K562 (cell line): ENCODE measurements at regions not wholly inside any gene's neighbourhood (a gene's known extent, or its start where the extent isn't known, plus 50 kb on each side); places are given as distances from the start of the nearest gene placed in this dataset.

Experiments used
- ATAC-seq: fragments of 200-7000 bp; cut with Tn5 transposase; 3 replicates; pipeline ENCODE4 v1.9.1; 2020; ENCODE audit warnings: moderate library complexity
- BruUV-seq: library from RNA; stranded (reverse); fragments of 400-500 nt; replicated peaks from 2 replicates; lab custom pipeline; 2021; lab: Mats Ljungman, UMichigan
- CTCF ChIA-PET: fragments of 300-600 bp; formaldehyde crosslinking; extraction: SDS; loops from one replicate; lab custom pipeline; 2021; ENCODE audit warnings: low intra/inter-chr PET ratio; lab: Yijun Ruan, JAX
- POLR2A ChIA-PET: fragments of 300-600, 350-650 bp; sonication (Branson Sonifier 250); formaldehyde crosslinking; extraction: SDS; loops from one replicate; lab custom pipeline; 2021; ENCODE audit warnings: antibody characterized with exemption, inconsistent platforms; lab: Yijun Ruan, JAX
- DNase-seq, 4 experiments: peaks; one replicate each; pipeline versions ENCODE4 v3.0.0 to v3.0.0-alpha.2; 2011 to 2018; ENCODE audit warnings: low spot score in 3 of 4, mixed read lengths in 3 of 4; ENCODE audit errors: extremely low read depth in 1 of 4
- FAIRE-seq: peaks from 2 replicates; lab custom pipeline; 2011; peaks lifted over from hg19 to GRCh38; lab: Jason Lieb, UNC
- H2AFZ ChIP-seq: 2 replicates; pipeline ENCODE4 v1.6.0; 2011; ENCODE audit warnings: low read depth, low read length, control low read depth, inconsistent platforms
- H3K27ac ChIP-seq: fragments of 200-600 bp; 3 replicates; pipeline ENCODE4 v1.8.0; 2011; ENCODE audit warnings: low read depth, mild to moderate bottlenecking, control low read depth, inconsistent platforms, low read length, moderate library complexity, mixed read lengths; ENCODE audit errors: extremely low read depth
- H3K27me3 ChIP-seq, 2 experiments: fragments of 300-600 bp in 1 of 2; 2 replicates in 1 of 2; 3 replicates in 1 of 2; pipeline versions ENCODE4 v1.6.0 to v1.8.0; 2011; ENCODE audit warnings: inconsistent platforms in 2 of 2, low read length in 2 of 2, mild to moderate bottlenecking in 1 of 2, mixed read lengths in 1 of 2, moderate library complexity in 1 of 2; ENCODE audit not compliant: control insufficient read depth in 2 of 2, insufficient read depth in 2 of 2
- H3K36me3 ChIP-seq: fragments of 300-600 bp; 3 replicates; pipeline ENCODE4 v1.8.0; 2011; ENCODE audit warnings: mild to moderate bottlenecking, low read length, inconsistent platforms; ENCODE audit not compliant: control insufficient read depth, insufficient read depth
- H3K4me1 ChIP-seq, 2 experiments: fragments of 200-600 bp in 1 of 2; replicated peaks in 1 of 2; 2 replicates in 1 of 2; 3 replicates in 1 of 2; pipeline versions ENCODE4 v1.5.1 to v1.8.0; 2011; ENCODE audit warnings: inconsistent platforms in 2 of 2, low read length in 2 of 2, mild to moderate bottlenecking in 1 of 2, mixed read lengths in 1 of 2, moderate library complexity in 1 of 2; ENCODE audit not compliant: control insufficient read depth in 2 of 2, insufficient read depth in 2 of 2
- H3K4me2 ChIP-seq: 2 replicates; pipeline ENCODE4 v1.6.1; 2011; ENCODE audit warnings: low read length, control low read depth, inconsistent platforms, mixed read lengths; ENCODE audit not compliant: insufficient read depth
- H3K4me3 ChIP-seq: fragments of 200-600 bp; sonication (generic), shearing (Covaris generic); 2 replicates; pipeline ENCODE4 v1.5.1; 2016; ENCODE audit warnings: control low read depth, inconsistent platforms
- H3K79me2 ChIP-seq: fragments of 200-600 bp; 3 replicates; pipeline ENCODE4 v1.8.0; 2011; ENCODE audit warnings: low read length, inconsistent platforms; ENCODE audit not compliant: control insufficient read depth, insufficient read depth
- H3K9ac ChIP-seq, 2 experiments: 2 replicates each; pipeline versions ENCODE4 v1.6.0 to v1.6.1; 2011; ENCODE audit warnings: low read depth in 2 of 2, low read length in 2 of 2, control low read depth in 1 of 2, inconsistent platforms in 1 of 2, mild to moderate bottlenecking in 1 of 2, mixed read lengths in 1 of 2; ENCODE audit not compliant: insufficient read depth in 1 of 2
- H3K9me1 ChIP-seq: one replicate; pipeline ENCODE4 v1.6.0; 2011; ENCODE audit warnings: inconsistent platforms, mild to moderate bottlenecking, low read length, moderate library complexity; ENCODE audit not compliant: control insufficient read depth, insufficient read depth
- H3K9me3 ChIP-seq: replicated peaks from 2 replicates; pipeline ENCODE4 v1.5.1; 2011; ENCODE audit warnings: low read depth, low read length, inconsistent platforms; ENCODE audit not compliant: control insufficient read depth, insufficient read depth
- H4K20me1 ChIP-seq: replicated peaks from 2 replicates; pipeline ENCODE4 v1.6.1; 2011; ENCODE audit warnings: low read length, inconsistent platforms, mixed read lengths; ENCODE audit not compliant: control insufficient read depth, insufficient read depth
- BRCA1 ChIP-seq, 2 experiments: fragments of 450-650 bp in 1 of 2; sonication (generic) in 1 of 2; formaldehyde crosslinking in 1 of 2; IDR thresholded peaks; 2 replicates each; pipeline versions ENCODE4 v1.5.0 to v1.6.1; 2017 to 2020; ENCODE audit warnings: mild to moderate bottlenecking in 1 of 2, missing genetic modification reagents in 1 of 2
- CCNT2 ChIP-seq: IDR thresholded peaks from 2 replicates; pipeline ENCODE4 v1.6.1; 2011; ENCODE audit warnings: borderline replicate concordance, low read depth, mild to moderate bottlenecking, moderate library complexity, mixed read lengths, low read length; ENCODE audit not compliant: insufficient read length; ENCODE audit errors: extremely low read depth
- FOS ChIP-seq: IDR thresholded peaks from 3 replicates; pipeline ENCODE4 v1.6.1; 2011; ENCODE audit not compliant: insufficient read length; ENCODE audit errors: extremely low read depth
- FOXJ2 ChIP-seq: fragments of 200-800 bp; sonication (Bioruptor generic); IDR thresholded peaks from 2 replicates; pipeline ENCODE4 v1.6.1; 2016; ENCODE audit warnings: missing genetic modification characterization, missing compliant biosample characterization
- KAT7 ChIP-seq: sonication (generic); formaldehyde crosslinking; IDR thresholded peaks from 2 replicates; pipeline ENCODE4 v1.8.0; 2022; ENCODE audit warnings: missing genetic modification reagents, mild to moderate bottlenecking, borderline replicate concordance
- PHTF2 ChIP-seq: fragments of 250-450 bp; sonication (Bioruptor Pico); IDR thresholded peaks from 2 replicates; pipeline ENCODE4 v1.5.0; 2021; ENCODE audit warnings: mild to moderate bottlenecking
- PRPF4 ChIP-seq: fragments of 200-400 bp; formaldehyde crosslinking; IDR thresholded peaks from one replicate; pipeline ENCODE4 v1.6.1; 2017; ENCODE audit warnings: low read length, low read depth, mild to moderate bottlenecking; ENCODE audit not compliant: insufficient read depth, poor library complexity, severe bottlenecking
- SMARCA5 ChIP-seq: fragments of 450-650 bp; IDR thresholded peaks from 2 replicates; pipeline ENCODE4 v1.6.1; 2016
- SRSF7 ChIP-seq: fragments of 200-400 bp; formaldehyde crosslinking; optimal IDR thresholded peaks from 2 replicates; pipeline ENCODE3; 2017; ENCODE audit warnings: mild to moderate bottlenecking, low read depth, low read length
- XRCC3 ChIP-seq: fragments of 450-650 bp; IDR thresholded peaks from 2 replicates; pipeline ENCODE4 v1.6.1; 2017; ENCODE audit warnings: mild to moderate bottlenecking, moderate library complexity
- WGBS: fragments of 100-300 bp; shearing (Covaris generic); methylation state at CpG from one replicate; pipeline ENCODE4 v1.1.6; 2016; ENCODE audit warnings: low coverage, mixed read lengths; ENCODE audit not compliant: insufficient coverage; ENCODE audit errors: missing lambda C conversion rate; 5-methylcytosine and 5-hydroxymethylcytosine counted together
- in situ Hi-C: fragments of 300-500 bp; cut with MboI; formaldehyde crosslinking; loops from 4 replicates; pipeline ENCODE4 v1.15.0; 2018; ENCODE audit warnings: inconsistent platforms, mixed read lengths
- intact Hi-C: fragments of 100-400 bp; cut with micrococcal nuclease; formaldehyde crosslinking; loops from 2 replicates; pipeline ENCODE4 v1.14.2; 2022
- TF ChIP-seq, protein P1 (sequence below): IDR thresholded peaks from 2 replicates; pipeline ENCODE4 v1.6.1; 2012; ENCODE audit warnings: low read depth, low read length, improper control_type of control experiment, borderline replicate concordance
- TF ChIP-seq, protein P2 (sequence below): fragments of 250-450 bp; sonication (Bioruptor Pico); IDR thresholded peaks from 2 replicates; pipeline ENCODE4 v1.5.0; 2021; ENCODE audit warnings: mild to moderate bottlenecking, borderline replicate concordance
- TF ChIP-seq, protein P3 (sequence below): fragments of 250-450 bp; sonication (Bioruptor Pico); IDR thresholded peaks from 2 replicates; pipeline ENCODE4 v1.8.0; 2021; ENCODE audit warnings: mild to moderate bottlenecking, moderate library complexity
- TF ChIP-seq, protein P4 (sequence below): fragments of 250-450 bp; sonication (Bioruptor Pico); IDR thresholded peaks from 2 replicates; pipeline ENCODE4 v1.8.0; 2021; ENCODE audit warnings: moderate library complexity, mild to moderate bottlenecking, inconsistent platforms

DNA sequence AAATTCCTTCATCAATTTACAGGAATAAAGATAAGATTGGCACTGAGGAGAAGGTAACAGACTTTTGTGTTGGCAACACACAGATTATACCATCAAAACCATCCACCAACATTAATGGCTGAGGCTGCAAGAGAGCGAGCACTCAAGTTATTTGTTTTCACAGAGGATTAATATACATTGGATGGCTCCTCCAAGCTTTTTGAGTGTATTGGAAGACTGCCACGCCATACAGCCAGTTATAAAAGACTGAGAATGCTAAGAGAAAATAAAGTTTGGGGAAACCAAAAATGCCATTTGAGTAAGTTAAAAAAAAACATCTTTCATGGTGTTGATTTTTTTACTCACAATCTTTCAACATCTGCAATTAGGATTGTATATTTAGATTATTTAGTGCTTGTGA lies 973.8 kb upstream of the SLC35B3 start:
- H4K20me1 ChIP-seq: no peaks in the 10 kb centered on the region
- no peak overlapping the region for H3K27ac ChIP-seq
- 0% methylated on average over 2 of the region's 2 CpGs for WGBS
- intact Hi-C loops (no loop called here), in situ Hi-C loops (no loop called here)
- no peaks in the 10 kb centered on the region for H3K4me1 ChIP-seq
- FAIRE-seq (no peak), DNase-seq (no peak), ATAC-seq (no peak)
- H3K79me2 ChIP-seq: no peaks in the 10 kb centered on the region
- H3K4me2 ChIP-seq: no peak overlapping the region
- no peaks in the 10 kb centered on the region for H3K9me1 ChIP-seq
- H3K27me3 ChIP-seq: no peaks in the 10 kb centered on the region
- peaks cover 1% of the 10 kb centered on the region; the same call in 1 of the 2 replicates for H3K9me3 ChIP-seq
- CTCF ChIA-PET: no interaction called here
- no peak overlapping the region for H3K9ac ChIP-seq
- H2AFZ ChIP-seq: no peak overlapping the region
- no peaks in the 10 kb centered on the region for H3K36me3 ChIP-seq
- TF ChIP-seq CCNT2 (no peak), XRCC3 (no peak), FOS (no peak), SRSF7 (no peak), PHTF2 (CRISPR knock-in tag) (no peak), KAT7 (no peak), FOXJ2 (tag) (no peak), PRPF4 (no peak), SMARCA5 (no peak), BRCA1 (IDR thresholded peaks at IDR 0.05) (no peak), BRCA1 (CRISPR knock-in tag; IDR thresholded peaks at IDR 0.05) (no peak)
- TF ChIP-seq, protein P1, sequence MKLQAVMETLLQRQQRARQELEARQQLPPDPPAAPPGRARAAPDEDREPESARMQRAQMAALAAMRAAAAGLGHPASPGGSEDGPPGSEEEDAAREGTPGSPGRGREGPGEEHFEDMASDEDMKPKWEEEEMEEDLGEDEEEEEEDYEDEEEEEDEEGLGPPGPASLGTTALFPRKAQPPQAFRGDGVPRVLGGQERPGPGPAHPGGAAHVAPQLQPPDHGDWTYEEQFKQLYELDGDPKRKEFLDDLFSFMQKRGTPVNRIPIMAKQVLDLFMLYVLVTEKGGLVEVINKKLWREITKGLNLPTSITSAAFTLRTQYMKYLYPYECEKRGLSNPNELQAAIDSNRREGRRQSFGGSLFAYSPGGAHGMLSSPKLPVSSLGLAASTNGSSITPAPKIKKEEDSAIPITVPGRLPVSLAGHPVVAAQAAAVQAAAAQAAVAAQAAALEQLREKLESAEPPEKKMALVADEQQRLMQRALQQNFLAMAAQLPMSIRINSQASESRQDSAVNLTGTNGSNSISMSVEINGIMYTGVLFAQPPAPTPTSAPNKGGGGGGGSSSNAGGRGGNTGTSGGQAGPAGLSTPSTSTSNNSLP: no peak
- TF ChIP-seq, protein P2, sequence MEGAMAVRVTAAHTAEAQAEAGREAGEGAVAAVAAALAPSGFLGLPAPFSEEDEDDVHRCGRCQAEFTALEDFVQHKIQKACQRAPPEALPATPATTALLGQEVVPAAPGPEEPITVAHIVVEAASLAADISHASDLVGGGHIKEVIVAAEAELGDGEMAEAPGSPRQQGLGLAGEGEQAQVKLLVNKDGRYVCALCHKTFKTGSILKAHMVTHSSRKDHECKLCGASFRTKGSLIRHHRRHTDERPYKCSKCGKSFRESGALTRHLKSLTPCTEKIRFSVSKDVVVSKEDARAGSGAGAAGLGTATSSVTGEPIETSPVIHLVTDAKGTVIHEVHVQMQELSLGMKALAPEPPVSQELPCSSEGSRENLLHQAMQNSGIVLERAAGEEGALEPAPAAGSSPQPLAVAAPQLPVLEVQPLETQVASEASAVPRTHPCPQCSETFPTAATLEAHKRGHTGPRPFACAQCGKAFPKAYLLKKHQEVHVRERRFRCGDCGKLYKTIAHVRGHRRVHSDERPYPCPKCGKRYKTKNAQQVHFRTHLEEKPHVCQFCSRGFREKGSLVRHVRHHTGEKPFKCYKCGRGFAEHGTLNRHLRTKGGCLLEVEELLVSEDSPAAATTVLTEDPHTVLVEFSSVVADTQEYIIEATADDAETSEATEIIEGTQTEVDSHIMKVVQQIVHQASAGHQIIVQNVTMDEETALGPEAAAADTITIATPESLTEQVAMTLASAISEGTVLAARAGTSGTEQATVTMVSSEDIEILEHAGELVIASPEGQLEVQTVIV: no peak
- TF ChIP-seq, protein P3, sequence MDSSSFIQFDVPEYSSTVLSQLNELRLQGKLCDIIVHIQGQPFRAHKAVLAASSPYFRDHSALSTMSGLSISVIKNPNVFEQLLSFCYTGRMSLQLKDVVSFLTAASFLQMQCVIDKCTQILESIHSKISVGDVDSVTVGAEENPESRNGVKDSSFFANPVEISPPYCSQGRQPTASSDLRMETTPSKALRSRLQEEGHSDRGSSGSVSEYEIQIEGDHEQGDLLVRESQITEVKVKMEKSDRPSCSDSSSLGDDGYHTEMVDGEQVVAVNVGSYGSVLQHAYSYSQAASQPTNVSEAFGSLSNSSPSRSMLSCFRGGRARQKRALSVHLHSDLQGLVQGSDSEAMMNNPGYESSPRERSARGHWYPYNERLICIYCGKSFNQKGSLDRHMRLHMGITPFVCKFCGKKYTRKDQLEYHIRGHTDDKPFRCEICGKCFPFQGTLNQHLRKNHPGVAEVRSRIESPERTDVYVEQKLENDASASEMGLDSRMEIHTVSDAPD (CRISPR knock-in tag): no peak
- TF ChIP-seq, protein P4, sequence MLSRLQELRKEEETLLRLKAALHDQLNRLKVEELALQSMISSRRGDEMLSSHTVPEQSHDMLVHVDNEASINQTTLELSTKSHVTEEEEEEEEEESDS (CRISPR knock-in tag): no peak
- no peak overlapping the region for H3K4me3 ChIP-seq
- POLR2A ChIA-PET: no interaction called here
- no TSS peak for BruUV-seq
